RWPE2 (cell line): ENCODE measurements at regions not wholly inside any gene's neighbourhood (a gene's known extent, or its start where the extent isn't known, plus 50 kb on each side); places are given as distances from the start of the nearest gene placed in this dataset.

Experiments used
- ATAC-seq: fragments of 200-7000 bp; cut with Tn5 transposase; 3 replicates; pipeline ENCODE4 v1.9.1; 2021; ENCODE audit warnings: low read depth
- DNase-seq: peaks from one replicate; pipeline ENCODE4 v3.0.0-alpha.2; 2020; ENCODE audit warnings: low spot score
- H3K27ac ChIP-seq: fragments of 450-650 bp; 2 replicates; pipeline ENCODE4 v1.5.1; 2017; ENCODE audit warnings: mild to moderate bottlenecking; ENCODE audit not compliant: poor library complexity, severe bottlenecking
- H3K27me3 ChIP-seq: fragments of 250-450 bp; sonication (Bioruptor Pico); 2 replicates; pipeline ENCODE4 v1.5.1; 2021; ENCODE audit warnings: mild to moderate bottlenecking, moderate library complexity; ENCODE audit not compliant: insufficient read depth, poor library complexity, severe bottlenecking
- H3K36me3 ChIP-seq: fragments of 250-450 bp; sonication (Bioruptor Pico); 2 replicates; pipeline ENCODE4 v1.5.1; 2020; ENCODE audit warnings: low read depth, mild to moderate bottlenecking, moderate library complexity
- H3K4me1 ChIP-seq: fragments of 250-450 bp; sonication (Bioruptor Pico); 2 replicates; pipeline ENCODE4 v1.5.1; 2021; ENCODE audit warnings: mild to moderate bottlenecking, moderate library complexity; ENCODE audit not compliant: insufficient read depth, poor library complexity, severe bottlenecking
- H3K4me3 ChIP-seq: fragments of 250-450 bp; sonication (Bioruptor Pico); 2 replicates; pipeline ENCODE4 v1.5.1; 2021; ENCODE audit warnings: mild to moderate bottlenecking, moderate library complexity; ENCODE audit not compliant: severe bottlenecking
- H3K9me3 ChIP-seq: fragments of 250-450 bp; sonication (Bioruptor Pico); 2 replicates; pipeline ENCODE4 v1.5.1; 2021; ENCODE audit warnings: mild to moderate bottlenecking, moderate library complexity; ENCODE audit not compliant: severe bottlenecking
- CTCF ChIP-seq: fragments of 450-650 bp; IDR thresholded peaks from one replicate; pipeline ENCODE4 v1.5.1; 2017; ENCODE audit warnings: mild to moderate bottlenecking, moderate library complexity; ENCODE audit not compliant: poor library complexity, severe bottlenecking

GRCh38 chr2:144010096-144010836 lies 509.7 kb downstream of the ZEB2 start:
- ATAC-seq (no peak), DNase-seq (no peak)
- Histone ChIP-seq H3K4me1 (peaks cover 13% of the 10 kb centered on the region), H3K27ac (no peak overlapping the region), H3K4me3 (no peak overlapping the region), H3K36me3 (no peaks in the 10 kb centered on the region), H3K9me3 (no peaks in the 10 kb centered on the region), H3K27me3 (no peaks in the 10 kb centered on the region)
- TF ChIP-seq CTCF = no peak

DNA sequence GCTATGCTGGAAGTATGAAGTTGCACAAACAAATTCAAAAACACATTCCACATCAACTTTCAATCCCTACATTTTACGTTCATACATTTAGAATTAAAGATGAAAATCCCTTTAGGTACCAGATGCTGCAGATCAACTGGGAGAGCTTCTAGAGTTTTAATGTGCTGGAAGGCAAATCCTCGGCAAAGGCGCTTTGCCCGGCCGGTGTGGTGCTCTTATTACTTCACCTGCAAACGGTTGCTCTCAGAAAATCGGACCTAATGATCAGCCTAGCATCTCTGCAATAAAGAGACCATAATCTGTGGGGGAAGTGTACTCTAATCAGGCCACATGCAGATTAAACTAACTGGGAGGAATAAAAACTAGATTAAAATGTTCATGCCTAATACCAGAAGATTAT lies 513.8 kb downstream of the ZEB2 start:
- no peak for ATAC-seq
- Histone ChIP-seq H3K9me3 (no peaks in the 10 kb centered on the region), H3K4me3 (no peak overlapping the region), H3K27me3 (no peaks in the 10 kb centered on the region), H3K36me3 (no peaks in the 10 kb centered on the region), H3K4me1 (peaks cover 3% of the 10 kb centered on the region), H3K27ac (no peak overlapping the region)
- no peak for DNase-seq
- no peak for TF ChIP-seq CTCF

DNA sequence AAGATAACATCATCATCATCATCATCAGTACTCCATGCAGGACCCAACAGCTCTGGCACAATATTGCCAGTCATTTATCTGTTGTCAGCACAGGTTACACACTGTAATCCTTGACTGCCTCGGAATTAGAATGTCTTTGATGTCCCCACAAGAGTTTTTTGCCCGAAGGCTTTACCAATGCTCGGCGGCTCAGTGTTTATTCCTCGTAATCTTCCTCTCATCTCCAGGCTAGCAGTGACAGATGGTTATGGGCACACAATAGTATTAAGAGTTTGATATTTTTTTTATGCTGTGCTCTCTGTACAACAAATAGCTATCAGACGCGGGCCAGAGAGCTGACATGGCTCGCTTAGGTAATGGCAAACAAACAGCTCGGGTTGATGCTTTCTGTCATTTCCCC lies 515.2 kb downstream of the ZEB2 start:
- Histone ChIP-seq H3K27me3 (no peaks in the 10 kb centered on the region), H3K4me3 (no peak overlapping the region), H3K9me3 (no peaks in the 10 kb centered on the region), H3K4me1 (no peaks in the 10 kb centered on the region), H3K36me3 (no peaks in the 10 kb centered on the region), H3K27ac (no peak overlapping the region)
- DNase-seq (no peak), ATAC-seq (no peak)
- no peak for TF ChIP-seq CTCF

DNA sequence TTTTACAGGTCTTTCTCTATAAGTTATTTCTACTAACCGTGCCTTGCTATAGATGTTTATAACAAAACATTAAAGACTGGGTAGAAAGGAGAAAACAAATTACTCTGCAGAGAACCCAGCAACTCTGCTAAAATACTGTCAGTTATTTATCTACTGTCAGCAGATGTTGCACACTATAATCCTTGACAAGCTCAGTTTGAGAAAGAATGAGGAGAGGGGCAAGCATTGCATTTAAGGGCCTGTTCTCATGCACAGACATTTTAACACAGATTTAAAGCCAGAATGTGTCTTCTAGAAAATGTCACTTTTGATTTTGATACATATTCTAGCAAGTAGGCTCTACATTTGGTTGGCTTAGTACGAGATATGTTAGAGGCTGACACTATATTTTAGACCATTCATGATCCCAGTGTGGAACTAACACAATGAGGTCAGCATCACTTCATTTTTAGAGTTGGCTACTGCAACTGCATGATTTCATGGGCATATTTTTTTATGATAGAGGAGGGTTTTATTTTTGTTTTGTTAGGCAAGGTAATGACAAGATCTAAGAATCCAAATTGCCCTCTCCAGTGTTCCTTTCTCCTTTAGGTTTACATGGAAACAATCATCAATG lies 516.4 kb downstream of the ZEB2 start:
- TF ChIP-seq CTCF = no peak
- Histone ChIP-seq H3K27me3 (no peaks in the 10 kb centered on the region), H3K4me1 (no peaks in the 10 kb centered on the region), H3K4me3 (no peak overlapping the region), H3K36me3 (no peaks in the 10 kb centered on the region), H3K27ac (no peak overlapping the region), H3K9me3 (no peaks in the 10 kb centered on the region)
- DNase-seq (no peak), ATAC-seq (no peak)

DNA sequence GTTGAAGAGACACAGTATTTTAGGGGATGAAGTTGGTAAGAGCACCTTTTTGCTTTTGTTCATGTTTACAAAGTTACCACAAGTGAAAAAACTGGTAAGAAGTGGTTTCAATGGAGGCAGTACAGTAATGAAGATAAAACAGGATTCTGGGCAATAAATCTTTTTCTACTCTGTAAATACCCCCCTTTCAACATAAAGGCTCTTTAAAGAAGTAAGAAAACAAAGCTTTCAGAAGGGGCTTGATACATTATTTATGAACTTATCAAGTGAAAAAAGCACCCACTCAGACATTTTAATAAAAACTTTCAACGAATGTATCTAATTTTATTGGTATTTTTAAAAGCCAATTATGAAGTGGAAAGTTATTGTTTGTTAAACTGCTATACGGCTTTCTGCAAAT lies 522.9 kb downstream of the ZEB2 start:
- DNase-seq (no peak), ATAC-seq (no peak)
- no peak overlapping the region for H3K4me3 ChIP-seq
- H3K27ac ChIP-seq = no peak overlapping the region
- H3K36me3 ChIP-seq = no peaks in the 10 kb centered on the region
- H3K27me3 ChIP-seq = no peaks in the 10 kb centered on the region
- TF ChIP-seq CTCF = no peak
- no peaks in the 10 kb centered on the region for H3K9me3 ChIP-seq
- no peaks in the 10 kb centered on the region for H3K4me1 ChIP-seq
